ENCODE measurements at regions not wholly inside any gene's neighbourhood (a gene's known extent, or its start where the extent isn't known, plus 50 kb on each side); places are given as distances from the start of the nearest gene placed in this dataset.

DNA sequence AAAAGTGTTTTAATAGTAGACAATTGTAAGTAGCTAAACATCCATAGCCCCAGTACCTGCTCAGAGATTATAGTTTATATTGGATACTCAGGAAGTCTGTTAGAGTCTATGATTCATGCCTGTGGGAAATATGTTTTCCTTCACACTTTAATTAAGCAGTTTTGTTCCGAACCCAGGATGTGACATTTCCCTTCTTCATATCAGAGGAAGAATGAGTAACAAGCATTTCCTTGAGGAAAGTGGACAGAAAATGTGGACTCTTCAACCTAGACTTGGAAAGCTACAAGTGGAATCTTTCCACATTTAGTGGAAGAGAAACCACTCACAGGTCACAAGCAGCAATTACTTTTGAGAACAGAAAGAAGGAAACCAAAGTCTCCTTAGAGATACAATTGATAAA, 419.4 kb downstream of the C4orf33 start:
- Histone ChIP-seq H3K4me3 (replicated peaks in 1 of 3; ENCODE audit: low read depth in 2 of 3, low read length in 3 of 3) (no peak overlapping the region), H3K9ac (ENCODE audit: insufficient read depth, low read length, poor library complexity, severe bottlenecking) (no peak overlapping the region), H4K20me1 (ENCODE audit: insufficient read depth, low read length) (no peaks in the 10 kb centered on the region), H3K4me2 (replicated peaks; ENCODE audit: extremely low read depth, low read length, poor library complexity, severe bottlenecking) (no peak overlapping the region), H3K27ac (ENCODE audit: low read depth in 1 of 2, low read length in 2 of 2) (no peak overlapping the region), H3K79me2 (ENCODE audit: insufficient read depth, low read length) (no peaks in the 10 kb centered on the region), H3K4me1 (ENCODE audit: control insufficient read depth in 1 of 2, insufficient read depth in 2 of 2, low read length in 2 of 2) (no peaks in the 10 kb centered on the region), H3K27me3 (ENCODE audit: control insufficient read depth in 2 of 2, insufficient read depth in 2 of 2, low read length in 2 of 2) (no peaks in the 10 kb centered on the region), H3K9me3 (replicated peaks in 1 of 2; ENCODE audit: control insufficient read depth in 1 of 2, insufficient read depth in 1 of 2, low read length in 2 of 2) (no peaks in the 10 kb centered on the region), H2AFZ (ENCODE audit: insufficient read depth, low read depth, low read length, poor library complexity, severe bottlenecking) (no peak overlapping the region), H3K36me3 (replicated peaks in 1 of 2; ENCODE audit: control insufficient read depth in 1 of 2, insufficient read depth in 2 of 2, low read length in 2 of 2) (no peaks in the 10 kb centered on the region)
- TF ChIP-seq, protein P1, sequence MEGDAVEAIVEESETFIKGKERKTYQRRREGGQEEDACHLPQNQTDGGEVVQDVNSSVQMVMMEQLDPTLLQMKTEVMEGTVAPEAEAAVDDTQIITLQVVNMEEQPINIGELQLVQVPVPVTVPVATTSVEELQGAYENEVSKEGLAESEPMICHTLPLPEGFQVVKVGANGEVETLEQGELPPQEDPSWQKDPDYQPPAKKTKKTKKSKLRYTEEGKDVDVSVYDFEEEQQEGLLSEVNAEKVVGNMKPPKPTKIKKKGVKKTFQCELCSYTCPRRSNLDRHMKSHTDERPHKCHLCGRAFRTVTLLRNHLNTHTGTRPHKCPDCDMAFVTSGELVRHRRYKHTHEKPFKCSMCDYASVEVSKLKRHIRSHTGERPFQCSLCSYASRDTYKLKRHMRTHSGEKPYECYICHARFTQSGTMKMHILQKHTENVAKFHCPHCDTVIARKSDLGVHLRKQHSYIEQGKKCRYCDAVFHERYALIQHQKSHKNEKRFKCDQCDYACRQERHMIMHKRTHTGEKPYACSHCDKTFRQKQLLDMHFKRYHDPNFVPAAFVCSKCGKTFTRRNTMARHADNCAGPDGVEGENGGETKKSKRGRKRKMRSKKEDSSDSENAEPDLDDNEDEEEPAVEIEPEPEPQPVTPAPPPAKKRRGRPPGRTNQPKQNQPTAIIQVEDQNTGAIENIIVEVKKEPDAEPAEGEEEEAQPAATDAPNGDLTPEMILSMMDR (IDR thresholded peaks at IDR 0.05) = no peak
- Mint-ChIP-seq H3K4me3 (no peak overlapping the region), H3K9me3 (peaks cover 0 to 4% (median 2%) of the 10 kb centered on the region in 7 donors), H3K36me3 (no peaks in the 10 kb centered on the region), H3K4me1 (peaks cover 3% of the 10 kb centered on the region), H3K27me3 (ENCODE audit: low read depth in 3 of 3) (peaks cover 2 to 5% (median 2%) of the 10 kb centered on the region in 3 donors), H3K27ac (no peak overlapping the region)
- no CpG with 5 or more reads among the region's 1 CpG for WGBS (ENCODE audit: insufficient coverage)
- no peak for DNase-seq
- intact Hi-C loops (cut with micrococcal nuclease) = no loop called here

DNA sequence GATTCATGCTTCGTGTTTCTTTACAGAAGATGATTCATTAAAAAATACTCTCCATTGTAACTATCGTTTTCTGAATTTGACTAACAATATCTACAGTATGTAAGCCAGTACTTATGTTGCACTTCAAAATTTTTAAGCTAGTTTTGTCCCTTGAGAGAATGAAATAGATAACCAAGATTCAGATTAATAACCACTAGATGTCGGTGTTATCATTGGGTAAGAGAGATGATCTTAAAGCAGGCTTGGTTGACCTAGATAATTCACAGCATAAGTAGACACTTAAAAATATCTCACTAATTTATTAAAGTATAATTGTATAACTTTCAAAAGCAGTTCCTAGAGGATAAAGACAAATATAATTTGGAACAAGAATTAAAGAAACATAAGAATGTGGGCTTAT, 430.9 kb downstream of the C4orf33 start:
- intact Hi-C loops (cut with micrococcal nuclease) = no loop called here
- Histone ChIP-seq H2AFZ (ENCODE audit: insufficient read depth, low read depth, low read length, poor library complexity, severe bottlenecking) (no peak overlapping the region), H3K4me3 (replicated peaks in 1 of 3; ENCODE audit: low read depth in 2 of 3, low read length in 3 of 3) (no peak overlapping the region), H3K4me2 (replicated peaks; ENCODE audit: extremely low read depth, low read length, poor library complexity, severe bottlenecking) (no peak overlapping the region), H3K4me1 (ENCODE audit: control insufficient read depth in 1 of 2, insufficient read depth in 2 of 2, low read length in 2 of 2) (peaks cover 0 to 8% of the 10 kb centered on the region in 2 donors), H3K79me2 (ENCODE audit: insufficient read depth, low read length) (no peaks in the 10 kb centered on the region), H3K27ac (ENCODE audit: low read depth in 1 of 2, low read length in 2 of 2) (no peak overlapping the region), H3K36me3 (replicated peaks in 1 of 2; ENCODE audit: control insufficient read depth in 1 of 2, insufficient read depth in 2 of 2, low read length in 2 of 2) (no peaks in the 10 kb centered on the region), H3K27me3 (ENCODE audit: control insufficient read depth in 2 of 2, insufficient read depth in 2 of 2, low read length in 2 of 2) (peaks cover 0 to 4% of the 10 kb centered on the region in 2 donors), H4K20me1 (ENCODE audit: insufficient read depth, low read length) (no peaks in the 10 kb centered on the region), H3K9me3 (replicated peaks in 1 of 2; ENCODE audit: control insufficient read depth in 1 of 2, insufficient read depth in 1 of 2, low read length in 2 of 2) (no peaks in the 10 kb centered on the region), H3K9ac (ENCODE audit: insufficient read depth, low read length, poor library complexity, severe bottlenecking) (no peak overlapping the region)
- H3K27me3 Mint-ChIP-seq (ENCODE audit: low read depth in 3 of 3) = peaks cover 1 to 5% (median 3%) of the 10 kb centered on the region in 3 donors
- TF ChIP-seq, protein P1 (IDR thresholded peaks at IDR 0.05) = peak; percentile 0
- H3K4me1 Mint-ChIP-seq = peaks cover 11% of the 10 kb centered on the region
- H3K36me3 Mint-ChIP-seq = no peaks in the 10 kb centered on the region
- H3K4me3 Mint-ChIP-seq = no peak overlapping the region
- peaks cover 0 to 4% (median 0%) of the 10 kb centered on the region in 7 donors for H3K9me3 Mint-ChIP-seq
- no peak for DNase-seq
- 100% methylated on average over 1 of the region's 3 CpGs for WGBS (ENCODE audit: insufficient coverage)
- no peak overlapping the region for H3K27ac Mint-ChIP-seq
